ENCODE measurements at regions not wholly inside any gene's neighbourhood (a gene's known extent, or its start where the extent isn't known, plus 50 kb on each side); places are given as distances from the start of the nearest gene placed in this dataset.

DNA sequence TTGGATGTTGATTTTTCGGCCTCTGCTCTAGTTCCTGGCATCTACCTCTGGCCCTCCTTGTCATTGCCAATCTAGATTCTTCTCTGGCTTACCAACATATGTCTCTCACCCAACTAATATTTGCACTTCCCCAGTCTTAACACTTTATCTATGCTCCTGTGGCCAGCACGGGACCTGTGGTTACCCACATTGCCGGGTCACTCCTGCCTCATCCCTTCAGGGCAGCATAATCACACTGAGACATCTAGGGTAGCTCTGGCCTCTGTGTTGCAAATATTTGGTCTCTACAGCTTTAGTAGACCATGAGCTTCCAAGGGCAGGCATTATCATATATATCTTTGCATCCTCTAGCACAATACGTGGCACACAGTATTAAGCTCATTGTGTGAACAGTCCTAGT lies 182.0 kb upstream of the ARHGAP20 start:
- TF ChIP-seq, protein P1, sequence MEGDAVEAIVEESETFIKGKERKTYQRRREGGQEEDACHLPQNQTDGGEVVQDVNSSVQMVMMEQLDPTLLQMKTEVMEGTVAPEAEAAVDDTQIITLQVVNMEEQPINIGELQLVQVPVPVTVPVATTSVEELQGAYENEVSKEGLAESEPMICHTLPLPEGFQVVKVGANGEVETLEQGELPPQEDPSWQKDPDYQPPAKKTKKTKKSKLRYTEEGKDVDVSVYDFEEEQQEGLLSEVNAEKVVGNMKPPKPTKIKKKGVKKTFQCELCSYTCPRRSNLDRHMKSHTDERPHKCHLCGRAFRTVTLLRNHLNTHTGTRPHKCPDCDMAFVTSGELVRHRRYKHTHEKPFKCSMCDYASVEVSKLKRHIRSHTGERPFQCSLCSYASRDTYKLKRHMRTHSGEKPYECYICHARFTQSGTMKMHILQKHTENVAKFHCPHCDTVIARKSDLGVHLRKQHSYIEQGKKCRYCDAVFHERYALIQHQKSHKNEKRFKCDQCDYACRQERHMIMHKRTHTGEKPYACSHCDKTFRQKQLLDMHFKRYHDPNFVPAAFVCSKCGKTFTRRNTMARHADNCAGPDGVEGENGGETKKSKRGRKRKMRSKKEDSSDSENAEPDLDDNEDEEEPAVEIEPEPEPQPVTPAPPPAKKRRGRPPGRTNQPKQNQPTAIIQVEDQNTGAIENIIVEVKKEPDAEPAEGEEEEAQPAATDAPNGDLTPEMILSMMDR (IDR thresholded peaks at IDR 0.05; ENCODE audit: low read depth, low read length) = no peak
- no peak overlapping the region for H3K4me3 ChIP-seq (ENCODE audit: low read depth, low read length)
- no peak for DNase-seq
- no peaks in the 10 kb centered on the region for H3K27me3 ChIP-seq (ENCODE audit: insufficient read depth, low read depth, severe bottlenecking)
- no peaks in the 10 kb centered on the region for H3K36me3 ChIP-seq
- H3K27ac ChIP-seq = no peak overlapping the region
- peaks cover 3% of the 10 kb centered on the region for H3K9me3 ChIP-seq (ENCODE audit: severe bottlenecking)

DNA sequence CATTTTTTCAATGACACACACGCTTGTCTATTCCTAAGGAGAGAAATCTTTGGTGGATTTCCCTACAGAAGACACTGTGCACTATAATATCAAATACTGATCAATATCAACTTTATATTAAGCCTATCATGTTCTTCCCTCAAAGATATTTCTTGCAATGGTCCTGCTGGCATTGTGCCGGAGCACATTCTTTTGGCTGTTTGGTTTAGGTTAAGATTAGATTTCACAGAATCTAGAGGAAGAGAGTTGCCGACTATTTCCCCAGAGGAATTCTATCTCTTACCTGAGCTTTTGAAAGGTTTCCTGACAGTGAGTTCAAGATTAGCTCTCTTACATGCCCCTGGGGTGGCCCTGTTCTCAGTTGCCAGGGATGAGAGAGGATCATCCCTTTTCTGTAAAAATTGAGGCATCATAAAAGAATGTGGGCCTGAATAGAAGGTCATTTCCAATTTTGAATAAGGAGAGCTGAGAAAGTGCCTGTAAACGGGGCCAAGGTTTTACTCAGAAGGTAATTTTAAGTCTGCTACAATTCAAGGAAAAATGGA lies 180.6 kb upstream of the ARHGAP20 start:
- Histone ChIP-seq H3K27me3 (ENCODE audit: insufficient read depth, low read depth, severe bottlenecking) (no peaks in the 10 kb centered on the region), H3K4me3 (ENCODE audit: low read depth, low read length) (no peak overlapping the region), H3K9me3 (ENCODE audit: severe bottlenecking) (peaks cover 3% of the 10 kb centered on the region), H3K27ac (no peak overlapping the region), H3K36me3 (no peaks in the 10 kb centered on the region)
- TF ChIP-seq, protein P1 (IDR thresholded peaks at IDR 0.05; ENCODE audit: low read depth, low read length) = no peak
- DNase-seq = no peak

DNA sequence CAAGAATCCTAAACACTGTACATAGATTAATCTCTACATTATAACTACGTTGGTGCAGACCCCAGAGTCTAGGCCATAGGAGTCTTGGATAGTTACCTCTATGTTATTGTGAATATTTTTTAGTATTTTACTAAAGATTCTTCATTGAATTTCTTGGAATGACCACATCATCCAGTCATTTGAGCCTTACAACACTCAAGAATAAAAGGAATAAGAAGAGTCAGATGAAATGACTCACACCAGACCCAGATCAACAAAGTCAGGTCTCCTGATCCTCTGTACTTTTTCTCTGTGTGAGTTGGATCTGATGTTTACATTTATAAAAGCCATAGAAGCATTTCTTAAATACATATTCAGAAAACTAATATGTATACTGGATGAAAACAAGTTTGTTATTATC lies 179.2 kb upstream of the ARHGAP20 start:
- H3K9me3 ChIP-seq (ENCODE audit: severe bottlenecking) = peaks cover 3% of the 10 kb centered on the region
- H3K4me3 ChIP-seq (ENCODE audit: low read depth, low read length) = no peak overlapping the region
- no peaks in the 10 kb centered on the region for H3K36me3 ChIP-seq
- H3K27ac ChIP-seq = no peak overlapping the region
- no peaks in the 10 kb centered on the region for H3K27me3 ChIP-seq (ENCODE audit: insufficient read depth, low read depth, severe bottlenecking)
- TF ChIP-seq, protein P1 (IDR thresholded peaks at IDR 0.05; ENCODE audit: low read depth, low read length) = no peak
- no peak for DNase-seq

DNA sequence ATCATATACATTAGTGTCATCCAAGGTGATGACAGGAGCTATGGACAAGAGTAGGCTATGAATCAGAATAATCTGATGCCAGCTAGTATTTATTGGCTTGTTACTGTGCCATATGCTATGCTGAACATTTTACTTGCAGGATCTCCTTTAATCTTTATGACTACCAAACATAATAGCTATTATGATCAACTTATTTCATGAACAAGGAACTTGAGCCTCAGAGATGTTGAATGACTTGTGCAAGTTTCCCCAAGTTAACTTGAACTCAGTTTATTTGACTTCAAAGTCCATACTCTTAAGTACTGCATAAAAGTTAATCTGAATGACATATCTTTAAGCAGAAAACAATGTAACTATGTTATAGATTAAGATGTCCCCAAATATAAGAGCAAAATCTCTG lies 178.8 kb upstream of the ARHGAP20 start:
- H3K4me3 ChIP-seq (ENCODE audit: low read depth, low read length) = no peak overlapping the region
- peaks cover 3% of the 10 kb centered on the region for H3K9me3 ChIP-seq (ENCODE audit: severe bottlenecking)
- DNase-seq = no peak
- H3K27me3 ChIP-seq (ENCODE audit: insufficient read depth, low read depth, severe bottlenecking) = no peaks in the 10 kb centered on the region
- TF ChIP-seq, protein P1 (IDR thresholded peaks at IDR 0.05; ENCODE audit: low read depth, low read length) = no peak
- no peaks in the 10 kb centered on the region for H3K36me3 ChIP-seq
- H3K27ac ChIP-seq = no peak overlapping the region

DNA sequence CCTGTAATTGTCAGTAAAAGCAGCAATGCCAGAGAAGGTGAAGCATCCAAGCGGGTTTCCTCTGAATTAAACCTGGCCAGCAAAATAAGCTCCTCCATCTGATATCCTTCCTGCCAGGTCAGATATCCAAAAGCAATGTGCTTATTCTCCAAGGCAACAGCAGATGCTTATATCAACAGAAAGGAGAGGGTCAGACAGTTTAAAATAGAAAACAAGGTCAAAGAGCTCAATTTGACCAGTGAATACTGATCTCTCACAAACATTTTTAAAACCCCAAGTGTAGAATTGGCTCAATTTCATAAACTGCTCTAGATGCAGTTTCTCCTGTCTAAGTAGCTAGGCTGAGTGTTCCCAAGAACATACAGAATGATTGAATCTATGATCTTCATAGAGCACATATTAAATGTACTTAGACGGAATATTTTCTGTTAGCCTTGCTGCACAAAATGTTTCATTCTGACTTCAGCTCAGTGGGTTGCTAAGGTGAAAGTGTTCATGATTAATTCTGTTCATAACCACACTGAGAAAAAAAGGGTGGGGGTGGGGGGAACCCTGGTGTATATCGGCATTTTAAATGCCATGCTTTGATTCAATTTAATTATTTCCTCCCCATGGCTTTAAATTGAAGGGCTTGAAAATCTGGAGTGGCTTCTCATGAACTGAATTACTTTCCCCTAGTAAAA lies 174.2 kb upstream of the ARHGAP20 start:
- no peaks in the 10 kb centered on the region for H3K36me3 ChIP-seq
- no peaks in the 10 kb centered on the region for H3K27me3 ChIP-seq (ENCODE audit: insufficient read depth, low read depth, severe bottlenecking)
- no peak overlapping the region for H3K4me3 ChIP-seq (ENCODE audit: low read depth, low read length)
- peak; percentile 22 for DNase-seq
- TF ChIP-seq, protein P1 (IDR thresholded peaks at IDR 0.05; ENCODE audit: low read depth, low read length) = no peak
- no peak overlapping the region for H3K27ac ChIP-seq
- no peaks in the 10 kb centered on the region for H3K9me3 ChIP-seq (ENCODE audit: severe bottlenecking)

DNA sequence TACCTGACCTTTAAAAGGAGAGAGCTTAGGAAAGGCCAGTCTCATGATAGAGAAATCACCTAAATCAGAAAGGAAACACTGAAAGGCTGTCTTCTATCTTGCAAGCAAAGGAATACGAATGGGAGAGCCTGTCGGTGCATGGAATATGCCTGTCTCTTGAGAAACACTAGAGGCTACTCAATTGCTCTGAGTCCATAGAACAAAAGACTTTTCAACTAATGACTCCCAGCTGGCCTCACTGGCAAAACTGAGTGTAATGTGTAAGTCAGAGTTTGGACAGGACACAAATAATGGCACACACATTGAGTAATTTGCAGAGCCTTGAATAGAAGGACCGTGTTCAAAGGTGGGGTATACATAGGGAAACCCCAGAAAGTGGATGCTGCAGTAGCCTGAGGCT lies 171.0 kb upstream of the ARHGAP20 start:
- H3K9me3 ChIP-seq (ENCODE audit: severe bottlenecking) = no peaks in the 10 kb centered on the region
- H3K4me3 ChIP-seq (ENCODE audit: low read depth, low read length) = no peak overlapping the region
- no peak overlapping the region for H3K27ac ChIP-seq
- TF ChIP-seq, protein P1 (IDR thresholded peaks at IDR 0.05; ENCODE audit: low read depth, low read length) = no peak
- DNase-seq = no peak
- no peaks in the 10 kb centered on the region for H3K36me3 ChIP-seq
- no peaks in the 10 kb centered on the region for H3K27me3 ChIP-seq (ENCODE audit: insufficient read depth, low read depth, severe bottlenecking)
